GM12892 (cell line): ENCODE measurements at regions not wholly inside any gene's neighbourhood (a gene's known extent, or its start where the extent isn't known, plus 50 kb on each side); places are given as distances from the start of the nearest gene placed in this dataset.
A peak's percentile ranks its signal among the peaks of the same experiment; 100 is the strongest.

Experiments used
- DNase-seq: peaks from one replicate; pipeline ENCODE4 v3.0.0; 2011; ENCODE audit not compliant: insufficient read length
- FAIRE-seq: peaks from 2 replicates; lab custom pipeline; 2011; peaks lifted over from hg19 to GRCh38; lab: Jason Lieb, UNC
- POLR2A ChIP-seq: IDR thresholded peaks from 2 replicates; pipeline ENCODE4 v1.6.1; 2011; ENCODE audit warnings: low read depth, low read length, control low read depth
- POLR2AphosphoS5 ChIP-seq: IDR thresholded peaks from 2 replicates; pipeline ENCODE4 v1.6.1; 2011; ENCODE audit warnings: low read depth, low read length, control low read depth
- TAF1 ChIP-seq: IDR thresholded peaks from 2 replicates; pipeline ENCODE4 v1.6.1; 2011; ENCODE audit warnings: low read depth, mild to moderate bottlenecking, control low read depth, low read length, borderline replicate concordance

- FAIRE-seq (no peak), DNase-seq (no peak)
- TF ChIP-seq POLR2AphosphoS5 (no peak), TAF1 (no peak), POLR2A (no peak)
Measured at GRCh38 chr2:129325151-129325550, 654.3 kb upstream of the RAB6C start.

- FAIRE-seq (no peak), DNase-seq (no peak)
- TF ChIP-seq POLR2AphosphoS5 (no peak), POLR2A (no peak), TAF1 (no peak)
Measured at GRCh38 chr2:129329574-129329973, 649.9 kb upstream of the RAB6C start.

GRCh38 chr2:129330504-129330903, 649.0 kb upstream of the RAB6C start:
- no peak for FAIRE-seq
- no peak for TF ChIP-seq TAF1
- TF ChIP-seq POLR2A, result no peak
- TF ChIP-seq POLR2AphosphoS5, result no peak

GRCh38 chr2:129331638-129332037, 647.8 kb upstream of the RAB6C start:
- FAIRE-seq (no peak), DNase-seq (no peak)
- TF ChIP-seq POLR2A (no peak), TAF1 (no peak), POLR2AphosphoS5 (no peak)

More at GRCh38 chr2:129330504-129330903, 649.0 kb upstream of the RAB6C start:
- no peak for DNase-seq

GRCh38 chr2:129334128-129334527, 645.3 kb upstream of the RAB6C start:
- TF ChIP-seq POLR2AphosphoS5 (no peak), TAF1 (no peak), POLR2A (no peak)
- FAIRE-seq (no peak), DNase-seq (no peak)

- DNase-seq, result no peak
- FAIRE-seq, result no peak
- TF ChIP-seq POLR2A (no peak), TAF1 (no peak), POLR2AphosphoS5 (no peak)
Measured at GRCh38 chr2:129334696-129335410, 644.6 kb upstream of the RAB6C start.

- no peak for FAIRE-seq
- TF ChIP-seq POLR2AphosphoS5, result no peak
- TF ChIP-seq TAF1, result no peak
- TF ChIP-seq POLR2A, result no peak
- DNase-seq, result no peak
Measured at GRCh38 chr2:129336276-129336675, 643.2 kb upstream of the RAB6C start.

GRCh38 chr2:129337076-129337475, 642.4 kb upstream of the RAB6C start:
- no peak for FAIRE-seq
- DNase-seq, result no peak
- TF ChIP-seq POLR2AphosphoS5, result no peak
- no peak for TF ChIP-seq POLR2A
- TF ChIP-seq TAF1, result no peak

- TF ChIP-seq TAF1 (no peak), POLR2AphosphoS5 (no peak), POLR2A (no peak)
- FAIRE-seq (no peak), DNase-seq (no peak)
Measured at GRCh38 chr2:129345540-129345939, 633.9 kb upstream of the RAB6C start.

- TF ChIP-seq TAF1 (no peak), POLR2AphosphoS5 (no peak), POLR2A (no peak)
- FAIRE-seq, result peak; percentile 99
Measured at GRCh38 chr2:129347486-129348217, 631.8 kb upstream of the RAB6C start.

GRCh38 chr2:129354631-129355030, 624.8 kb upstream of the RAB6C start:
- TF ChIP-seq TAF1, result no peak
- no peak for TF ChIP-seq POLR2A
- no peak for TF ChIP-seq POLR2AphosphoS5
- FAIRE-seq, result no peak
- DNase-seq, result no peak

More at GRCh38 chr2:129347486-129348217, 631.8 kb upstream of the RAB6C start:
- DNase-seq, result no peak
